NCI-H2081 (cell line): ENCODE measurements at regions not wholly inside any gene's neighbourhood (a gene's known extent, or its start where the extent isn't known, plus 50 kb on each side); places are given as distances from the start of the nearest gene placed in this dataset.

Experiments
- DNase-seq, 2 experiments: peaks; one replicate each; lab custom pipeline; 2025; lab: John Stamatoyannopoulos, UW

GRCh38 chr3:83740504-83740903, 1218.3 kb upstream of the CADM2 start:
- no peak for DNase-seq

GRCh38 chr3:83765956-83766355, 1192.8 kb upstream of the CADM2 start:
- DNase-seq = no peak

GRCh38 chr3:83769791-83770663, 1188.8 kb upstream of the CADM2 start:
- no peak for DNase-seq

- no peak for DNase-seq
Measured at GRCh38 chr3:83770664-83771402, 1188.0 kb upstream of the CADM2 start.

GRCh38 chr3:83802801-83803200, 1156.0 kb upstream of the CADM2 start:
- no peak for DNase-seq

- DNase-seq = no peak
Measured at GRCh38 chr3:83807511-83807910, 1151.3 kb upstream of the CADM2 start.

GRCh38 chr3:83813176-83813575, 1145.6 kb upstream of the CADM2 start:
- no peak for DNase-seq

- no peak for DNase-seq
Measured at GRCh38 chr3:83816653-83817052, 1142.1 kb upstream of the CADM2 start.

GRCh38 chr3:83821506-83821905, 1137.3 kb upstream of the CADM2 start:
- DNase-seq = no peak

GRCh38 chr3:83823095-83823494, 1135.7 kb upstream of the CADM2 start:
- no peak for DNase-seq

GRCh38 chr3:83835040-83835439, 1123.7 kb upstream of the CADM2 start:
- no peak for DNase-seq

- DNase-seq = no peak
Measured at GRCh38 chr3:83842511-83842910, 1116.3 kb upstream of the CADM2 start.

GRCh38 chr3:83843716-83844115, 1115.1 kb upstream of the CADM2 start:
- no peak for DNase-seq

- no peak for DNase-seq
Measured at GRCh38 chr3:83849106-83849730, 1109.6 kb upstream of the CADM2 start.

GRCh38 chr3:83863380-83863779, 1095.4 kb upstream of the CADM2 start:
- DNase-seq = no peak

- DNase-seq = no peak
Measured at GRCh38 chr3:83868909-83869567, 1089.8 kb upstream of the CADM2 start.

GRCh38 chr3:83873550-83873949, 1085.2 kb upstream of the CADM2 start:
- DNase-seq = no peak

- DNase-seq = no peak
Measured at GRCh38 chr3:83877910-83878309, 1080.9 kb upstream of the CADM2 start.

GRCh38 chr3:83882701-83883100, 1076.1 kb upstream of the CADM2 start:
- no peak for DNase-seq

GRCh38 chr3:83890039-83890762, 1068.6 kb upstream of the CADM2 start:
- DNase-seq = no peak

- no peak for DNase-seq
Measured at GRCh38 chr3:83890763-83891135, 1068.0 kb upstream of the CADM2 start.

- no peak for DNase-seq
Measured at GRCh38 chr3:83894223-83894622, 1064.6 kb upstream of the CADM2 start.
